Stimulated activated CD8-positive, alpha-beta memory T cell treated with anti-CD3 and anti-CD28 coated beads, Interleukin-2, amount 100 ng/mL, for 48 hours (primary cell): ENCODE measurements at regions not wholly inside any gene's neighbourhood (a gene's known extent, or its start where the extent isn't known, plus 50 kb on each side); places are given as distances from the start of the nearest gene placed in this dataset.
"Not testable (repeated sequence)": the region's sequence is repeated elsewhere in the genome, so short reads cannot be mapped to it uniquely, and the experiment has no call there.

Experiments used
- DNase-seq, 2 donors: peaks; one replicate each; pipeline ENCODE4 v3.0.0-alpha.2; 2020; ENCODE audit warnings: low read depth in 2 of 2

- DNase-seq: no peak
These were observed 128.1 kb upstream of the PTPRZ1 start for GRCh38 chr7:121744877-121745276.

- DNase-seq: no peak
These were observed 128.6 kb upstream of the PTPRZ1 start for GRCh38 chr7:121744319-121744718.

GRCh38 chr7:121741896-121742295 lies 131.1 kb upstream of the PTPRZ1 start:
- DNase-seq: no peak

- no peak for DNase-seq
These were observed 133.5 kb upstream of the PTPRZ1 start for GRCh38 chr7:121739465-121739864.

- DNase-seq: no peak
These were observed 142.1 kb upstream of the PTPRZ1 start for GRCh38 chr7:121730869-121731268.

- DNase-seq: no peak
These were observed 158.2 kb upstream of the PTPRZ1 start for GRCh38 chr7:121714559-121715303.

GRCh38 chr7:121712961-121713360 lies 160.0 kb upstream of the PTPRZ1 start:
- not testable (repeated sequence) for DNase-seq

- DNase-seq: no peak
These were observed 175.1 kb upstream of the PTPRZ1 start for GRCh38 chr7:121697731-121698316.

GRCh38 chr7:121696954-121697353 lies 176.0 kb upstream of the PTPRZ1 start:
- no peak for DNase-seq

GRCh38 chr7:121689749-121690148 lies 183.2 kb upstream of the PTPRZ1 start:
- DNase-seq: no peak

- no peak for DNase-seq
These were observed 191.3 kb upstream of the PTPRZ1 start for GRCh38 chr7:121681700-121682099.

GRCh38 chr7:121676168-121676567 lies 196.8 kb upstream of the PTPRZ1 start:
- no peak for DNase-seq

GRCh38 chr7:121674455-121674854 lies 198.5 kb upstream of the PTPRZ1 start:
- not testable (repeated sequence) for DNase-seq

- no peak for DNase-seq
These were observed 203.8 kb upstream of the PTPRZ1 start for GRCh38 chr7:121669144-121669543.

- no peak for DNase-seq
These were observed 206.7 kb upstream of the PTPRZ1 start for GRCh38 chr7:121666306-121666705.

GRCh38 chr7:121643320-121643719 lies 229.6 kb upstream of the PTPRZ1 start:
- no peak for DNase-seq

GRCh38 chr7:121639705-121640104 lies 233.3 kb upstream of the PTPRZ1 start:
- no peak for DNase-seq

- no peak for DNase-seq
These were observed 234.7 kb upstream of the PTPRZ1 start for GRCh38 chr7:121638286-121638685.

- no peak for DNase-seq
These were observed 238.2 kb upstream of the FAM3C start for GRCh38 chr7:121634356-121634755.

GRCh38 chr7:121633186-121633585 lies 237.1 kb upstream of the FAM3C start:
- DNase-seq: no peak

- DNase-seq: no peak
These were observed 228.8 kb upstream of the FAM3C start for GRCh38 chr7:121624958-121625357.

GRCh38 chr7:121623130-121623872 lies 227.2 kb upstream of the FAM3C start:
- DNase-seq: no peak

GRCh38 chr7:121621937-121622336 lies 225.8 kb upstream of the FAM3C start:
- no peak for DNase-seq
